IMR-90 (cell line): ENCODE measurements at regions not wholly inside any gene's neighbourhood (a gene's known extent, or its start where the extent isn't known, plus 50 kb on each side); places are given as distances from the start of the nearest gene placed in this dataset.

Source experiments
- ATAC-seq: fragments of 200-7000 bp; cut with Tn5 transposase; 2 replicates; pipeline ENCODE4 v1.9.1; 2020; ENCODE audit warnings: low read depth, mild to moderate bottlenecking, moderate library complexity
- BruUV-seq: library from RNA; stranded (reverse); fragments of 400-500 nt; replicated peaks from 2 replicates; lab custom pipeline; 2021; lab: Mats Ljungman, UMichigan
- CTCF ChIA-PET: fragments of 300-600 bp; formaldehyde crosslinking; extraction: SDS; loops from one replicate; lab custom pipeline; 2021; ENCODE audit warnings: antibody characterized with exemption; lab: Yijun Ruan, JAX
- POLR2A ChIA-PET: fragments of 300-600 bp; sonication (Branson Sonifier 250); formaldehyde crosslinking; loops from one replicate; lab custom pipeline; 2022; ENCODE audit warnings: antibody characterized with exemption; ENCODE audit not compliant: unreplicated experiment; lab: Charles Lee
- DNase-seq: peaks from one replicate; pipeline ENCODE4 v3.0.0; 2013
- H2AFZ ChIP-seq: replicated peaks from 2 replicates; pipeline ENCODE3; 2013; ENCODE audit warnings: low read length, mild to moderate bottlenecking; ENCODE audit not compliant: poor library complexity
- H2AK5ac ChIP-seq: 2 replicates; pipeline ENCODE4 v1.6.1; 2013; ENCODE audit warnings: low read depth, low read length, inconsistent platforms
- H2AK9ac ChIP-seq: replicated peaks from 2 replicates; pipeline ENCODE3; 2013; ENCODE audit warnings: mild to moderate bottlenecking, low read depth, low read length, moderate library complexity; ENCODE audit not compliant: poor library complexity
- H2BK120ac ChIP-seq: 2 replicates; pipeline ENCODE4 v1.6.1; 2013; ENCODE audit warnings: low read depth, low read length, inconsistent platforms
- H2BK15ac ChIP-seq: 3 replicates; pipeline ENCODE4 v1.6.1; 2013; ENCODE audit warnings: low read depth, low read length, inconsistent platforms
- H2BK20ac ChIP-seq: 2 replicates; pipeline ENCODE4 v1.6.1; 2013; ENCODE audit warnings: low read depth, mild to moderate bottlenecking, inconsistent platforms, low read length, moderate library complexity
- H2BK5ac ChIP-seq: 2 replicates; pipeline ENCODE4 v1.6.1; 2013; ENCODE audit warnings: mild to moderate bottlenecking, low read depth, low read length, inconsistent platforms; ENCODE audit not compliant: poor library complexity, severe bottlenecking
- H3K14ac ChIP-seq: replicated peaks from 2 replicates; pipeline ENCODE4 v1.6.1; 2013; ENCODE audit warnings: low read depth, low read length, inconsistent platforms
- H3K18ac ChIP-seq: 2 replicates; pipeline ENCODE4 v1.6.1; 2013; ENCODE audit warnings: low read depth, low read length, control low read depth
- H3K23ac ChIP-seq: 2 replicates; pipeline ENCODE4 v1.6.1; 2013; ENCODE audit warnings: low read depth, low read length, inconsistent platforms
- H3K27ac ChIP-seq: 2 replicates; pipeline ENCODE4 v1.5.1; 2013; ENCODE audit warnings: mild to moderate bottlenecking, control low read depth, low read length; ENCODE audit not compliant: insufficient read depth
- H3K27me3 ChIP-seq: 2 replicates; pipeline ENCODE4 v1.6.1; 2013; ENCODE audit warnings: low read length; ENCODE audit not compliant: control insufficient read depth, insufficient read depth
- H3K36me3 ChIP-seq: 2 replicates; pipeline ENCODE4 v1.6.1; 2013; ENCODE audit warnings: low read length, mixed read lengths; ENCODE audit not compliant: control insufficient read depth, insufficient read depth
- H3K4ac ChIP-seq: 2 replicates; pipeline ENCODE4 v1.6.1; 2013; ENCODE audit warnings: low read depth, low read length, inconsistent platforms
- H3K4me1 ChIP-seq: 2 replicates; pipeline ENCODE4 v1.6.1; 2013; ENCODE audit warnings: low read length, mixed read lengths; ENCODE audit not compliant: control insufficient read depth, insufficient read depth
- H3K4me2 ChIP-seq: 2 replicates; pipeline ENCODE4 v1.6.1; 2013; ENCODE audit warnings: low read depth, mild to moderate bottlenecking, control low read depth, low read length, moderate library complexity
- H3K4me3 ChIP-seq: 2 replicates; pipeline ENCODE4 v1.5.1; 2013; ENCODE audit warnings: low read depth, mild to moderate bottlenecking, control low read depth, low read length, moderate library complexity; ENCODE audit not compliant: insufficient read depth
- H3K56ac ChIP-seq: 2 replicates; pipeline ENCODE4 v1.6.1; 2013; ENCODE audit warnings: low read length, inconsistent platforms; ENCODE audit not compliant: insufficient read depth; ENCODE audit errors: extremely low read depth
- H3K79me1 ChIP-seq, 2 experiments: 2 replicates each; pipeline ENCODE4 v1.6.1; 2013; ENCODE audit warnings: low read length in 2 of 2, inconsistent platforms in 1 of 2, low read depth in 1 of 2
- H3K9ac ChIP-seq: 2 replicates; pipeline ENCODE4 v1.6.1; 2013; ENCODE audit warnings: low read depth, low read length, control low read depth
- H3K9me1 ChIP-seq: 2 replicates; pipeline ENCODE4 v1.6.1; 2013; ENCODE audit warnings: low read length, inconsistent platforms; ENCODE audit not compliant: insufficient read depth
- H3K9me3 ChIP-seq: 2 replicates; pipeline ENCODE4 v1.6.1; 2013; ENCODE audit warnings: low read length; ENCODE audit not compliant: control insufficient read depth, insufficient read depth
- H4K20me1 ChIP-seq: 2 replicates; pipeline ENCODE4 v1.6.1; 2013; ENCODE audit warnings: low read length, inconsistent platforms; ENCODE audit not compliant: insufficient read depth
- H4K5ac ChIP-seq: 2 replicates; pipeline ENCODE4 v1.6.1; 2013; ENCODE audit warnings: mild to moderate bottlenecking, low read depth, low read length, control low read depth
- H4K8ac ChIP-seq, 2 experiments: 2 replicates each; pipeline ENCODE4 v1.6.1; 2013; ENCODE audit warnings: low read depth in 2 of 2, low read length in 2 of 2, control low read depth in 1 of 2, inconsistent platforms in 1 of 2
- H4K91ac ChIP-seq: 2 replicates; pipeline ENCODE4 v1.6.1; 2013; ENCODE audit warnings: low read depth, low read length, inconsistent platforms; ENCODE audit not compliant: insufficient read depth
- BHLHE40 ChIP-seq: fragments of 150-350 bp; IDR thresholded peaks from 2 replicates; pipeline ENCODE4 v1.6.1; 2016; ENCODE audit warnings: mild to moderate bottlenecking, low read depth, low read length
- CHD1 ChIP-seq: IDR thresholded peaks from 2 replicates; pipeline ENCODE4 v1.6.1; 2012; ENCODE audit warnings: low read depth, low read length, improper control_type of control experiment
- ELK1 ChIP-seq: fragments of 150-350 bp; IDR thresholded peaks from 2 replicates; pipeline ENCODE4 v1.6.1; 2016; ENCODE audit warnings: low read depth, mild to moderate bottlenecking, low read length, moderate library complexity, borderline replicate concordance
- FOS ChIP-seq: fragments of 150-350 bp; IDR thresholded peaks from 2 replicates; pipeline ENCODE4 v1.6.1; 2016; ENCODE audit warnings: low read depth, low read length
- MAFK ChIP-seq: IDR thresholded peaks from 2 replicates; pipeline ENCODE4 v1.6.1; 2012; ENCODE audit warnings: low read depth, low read length, improper control_type of control experiment
- MAZ ChIP-seq: IDR thresholded peaks from 2 replicates; pipeline ENCODE4 v1.6.1; 2012; ENCODE audit warnings: low read depth, mild to moderate bottlenecking, low read length, improper control_type of control experiment, moderate library complexity, borderline replicate concordance
- MXI1 ChIP-seq: IDR thresholded peaks from 2 replicates; pipeline ENCODE4 v1.6.1; 2012; ENCODE audit warnings: low read depth, mild to moderate bottlenecking, low read length, moderate library complexity, borderline replicate concordance
- NFE2L2 ChIP-seq: fragments of 150-350 bp; IDR thresholded peaks from 2 replicates; pipeline ENCODE4 v1.6.1; 2016; ENCODE audit warnings: low read depth, mild to moderate bottlenecking, low read length
- RFX5 ChIP-seq: IDR thresholded peaks from 2 replicates; pipeline ENCODE4 v1.8.0; 2012; ENCODE audit warnings: low read depth, mild to moderate bottlenecking, low read length, moderate library complexity
- SMC3 ChIP-seq: fragments of 150-350 bp; IDR thresholded peaks from 2 replicates; pipeline ENCODE4 v1.6.1; 2016; ENCODE audit warnings: low read depth, mild to moderate bottlenecking, antibody characterized with exemption, low read length, moderate library complexity
- WGBS, 2 experiments: methylation state at CpG; one replicate each; pipeline versions ENCODE4 v1.1.5 to v1.1.7; 2013; ENCODE audit warnings: missing lambda C conversion rate in 2 of 2; ENCODE audit not compliant: insufficient read length in 1 of 2; ENCODE audit errors: extremely low coverage in 2 of 2; 5-methylcytosine and 5-hydroxymethylcytosine counted together
- dilution Hi-C: fragments of 300-500 bp; cut with HindIII; formaldehyde crosslinking; loops from one replicate; pipeline ENCODE4 v1.14.3; 2018; ENCODE audit warnings: low sequenced_read_pairs; ENCODE audit not compliant: unreplicated experiment
- in situ Hi-C: fragments of 300-500 bp; cut with MboI; formaldehyde crosslinking; loops from 3 replicates; pipeline ENCODE4 v1.14.3; 2019; ENCODE audit warnings: low sequenced_read_pairs, inconsistent platforms, mixed read lengths
- intact Hi-C: fragments of 100-400 bp; cut with micrococcal nuclease; formaldehyde crosslinking; loops from 2 replicates; pipeline ENCODE4 v1.10.0; 2022

DNA sequence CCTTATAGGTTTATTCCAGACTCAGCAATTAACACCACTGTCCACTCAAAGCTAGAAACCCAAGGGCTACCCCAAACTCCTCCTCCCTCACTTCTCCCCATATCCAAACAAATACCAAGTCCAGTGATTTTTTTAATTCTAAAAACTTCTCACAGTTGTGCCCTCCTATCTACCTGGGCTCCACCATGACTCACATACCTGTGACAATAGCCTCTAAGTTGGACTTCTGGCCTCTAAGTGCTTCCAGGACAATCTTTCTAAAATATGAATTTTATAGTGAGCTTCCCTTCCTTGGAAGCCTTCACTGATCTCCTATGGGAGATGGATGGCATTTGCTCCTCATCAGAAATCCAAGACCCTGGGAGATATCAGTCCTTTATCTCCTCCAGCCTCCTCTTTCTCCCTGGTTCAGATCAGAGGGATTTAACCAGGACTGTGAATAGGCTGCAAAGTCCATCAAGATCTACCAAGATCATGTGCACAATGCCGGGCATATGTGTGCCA is 219.3 kb downstream of the TOMM20 start:
- no peak overlapping the region for H2BK15ac ChIP-seq

More for the DNA sequence above, 219.3 kb downstream of the TOMM20 start:
- Histone ChIP-seq H3K9me3 (no peaks in the 10 kb centered on the region), H3K4ac (no peak overlapping the region), H4K91ac (no peak overlapping the region), H3K27ac (no peak overlapping the region), H3K56ac (no peak overlapping the region), H3K9me1 (peaks cover 7% of the 10 kb centered on the region; the same call in 1 of the 2 replicates), H3K4me3 (no peak overlapping the region), H3K4me2 (no peak overlapping the region), H3K18ac (no peak overlapping the region), H2BK5ac (no peak overlapping the region), H2BK120ac (no peak overlapping the region), H2AFZ (no peak overlapping the region), H2AK5ac (no peak overlapping the region), H2AK9ac (no peak overlapping the region), H4K8ac (no peak overlapping the region), H2BK20ac (no peak overlapping the region), H3K79me1 (no peaks in the 10 kb centered on the region), H3K23ac (no peak overlapping the region), H3K9ac (no peak overlapping the region), H3K27me3 (no peaks in the 10 kb centered on the region), H4K20me1 (no peaks in the 10 kb centered on the region), H4K5ac (no peak overlapping the region), H3K4me1 (peaks cover 8% of the 10 kb centered on the region; the same call in 1 of the 2 replicates), H3K14ac (no peak overlapping the region), H3K36me3 (no peaks in the 10 kb centered on the region)
- ChIA-PET CTCF (no interaction called here), POLR2A (no interaction called here)
- no peak for DNase-seq
- in situ Hi-C loops (no loop called here), intact Hi-C loops (no loop called here), dilution Hi-C loops (no loop called here)
- no TSS peak for BruUV-seq
- WGBS, 2 experiments = no CpG with 5 or more reads among the region's 1 CpG
- TF ChIP-seq RFX5 = no peak
- TF ChIP-seq FOS = no peak
- TF ChIP-seq MAFK = no peak
- TF ChIP-seq ELK1 = no peak
- TF ChIP-seq MXI1 = no peak
- no peak for TF ChIP-seq BHLHE40
- TF ChIP-seq NFE2L2 = no peak
- no peak for TF ChIP-seq SMC3
- no peak for TF ChIP-seq MAZ
- TF ChIP-seq CHD1 = no peak
- no peak for ATAC-seq
